Adrenal gland (tissue), 5 donors: ENCODE measurements at regions not wholly inside any gene's neighbourhood (a gene's known extent, or its start where the extent isn't known, plus 50 kb on each side); places are given as distances from the start of the nearest gene placed in this dataset.

Source experiments
- POLR2A ChIP-seq, 2 donors: fragments of 450-650 bp; IDR thresholded peaks; one replicate each; pipeline ENCODE4 v1.6.1; 2017; ENCODE audit warnings: antibody characterized with exemption in 2 of 2, mild to moderate bottlenecking in 2 of 2, moderate library complexity in 1 of 2
- TF ChIP-seq, protein P1 (sequence below), 6 experiments: fragments of 450-650 bp in 4 of 6; fragments of 200-600 bp in 2 of 6; sonication (generic) in 1 of 6; IDR thresholded peaks; 1 replicate in 5 of 6; 2 replicates in 1 of 6; pipeline versions ENCODE4 v1.5.1 to v1.8.0; 2016 to 2021; ENCODE audit warnings: antibody characterized with exemption in 6 of 6, mild to moderate bottlenecking in 2 of 6, moderate library complexity in 1 of 6
- donor health status: DM: no; HTN: no; CAD: no.

DNA sequence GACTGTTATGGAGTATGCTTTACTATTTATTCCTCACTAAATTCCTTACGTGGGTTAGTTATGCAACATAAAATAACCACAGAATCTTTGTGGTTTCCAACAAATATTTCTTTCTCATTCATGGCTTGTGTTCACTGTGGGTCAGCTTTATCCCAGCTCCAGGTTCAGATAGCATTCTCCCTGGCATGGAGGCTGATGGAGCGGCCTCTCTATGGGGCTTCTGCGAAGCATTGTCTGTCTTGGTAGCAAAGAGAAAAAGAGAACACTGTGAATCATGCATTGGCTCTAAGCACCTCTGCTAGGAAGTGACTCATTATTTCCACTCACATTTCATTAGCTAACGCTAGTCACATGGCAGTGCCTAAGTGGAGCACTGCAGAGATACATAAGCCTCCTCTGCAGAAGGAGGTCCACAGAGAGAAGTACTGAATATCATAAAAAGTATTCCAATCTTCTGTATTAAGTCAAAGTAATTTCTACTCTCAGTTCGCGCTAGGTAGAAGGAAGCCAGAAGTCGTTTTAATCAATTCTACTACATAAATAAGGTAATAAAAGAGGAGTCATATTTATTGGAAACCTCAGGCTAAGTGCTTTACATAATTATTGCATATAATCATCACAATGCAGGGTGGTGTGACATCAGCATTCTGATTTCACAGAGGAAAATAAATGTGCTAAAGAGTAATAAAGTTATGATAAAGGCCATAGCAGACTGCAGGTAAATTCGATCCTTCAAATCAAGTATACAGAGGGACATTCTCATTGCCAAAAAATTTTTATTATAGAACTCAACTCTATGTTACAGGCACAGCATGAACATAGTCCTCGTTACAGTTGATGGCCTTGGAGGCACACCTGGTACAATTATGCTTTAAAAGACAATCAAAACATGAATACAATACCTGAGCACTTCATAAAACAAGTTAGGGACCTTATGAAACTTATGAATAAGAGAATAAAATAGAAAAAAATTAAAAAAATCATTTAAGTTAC lies 531.1 kb downstream of the CETN3 start:
- TF ChIP-seq, protein P1, sequence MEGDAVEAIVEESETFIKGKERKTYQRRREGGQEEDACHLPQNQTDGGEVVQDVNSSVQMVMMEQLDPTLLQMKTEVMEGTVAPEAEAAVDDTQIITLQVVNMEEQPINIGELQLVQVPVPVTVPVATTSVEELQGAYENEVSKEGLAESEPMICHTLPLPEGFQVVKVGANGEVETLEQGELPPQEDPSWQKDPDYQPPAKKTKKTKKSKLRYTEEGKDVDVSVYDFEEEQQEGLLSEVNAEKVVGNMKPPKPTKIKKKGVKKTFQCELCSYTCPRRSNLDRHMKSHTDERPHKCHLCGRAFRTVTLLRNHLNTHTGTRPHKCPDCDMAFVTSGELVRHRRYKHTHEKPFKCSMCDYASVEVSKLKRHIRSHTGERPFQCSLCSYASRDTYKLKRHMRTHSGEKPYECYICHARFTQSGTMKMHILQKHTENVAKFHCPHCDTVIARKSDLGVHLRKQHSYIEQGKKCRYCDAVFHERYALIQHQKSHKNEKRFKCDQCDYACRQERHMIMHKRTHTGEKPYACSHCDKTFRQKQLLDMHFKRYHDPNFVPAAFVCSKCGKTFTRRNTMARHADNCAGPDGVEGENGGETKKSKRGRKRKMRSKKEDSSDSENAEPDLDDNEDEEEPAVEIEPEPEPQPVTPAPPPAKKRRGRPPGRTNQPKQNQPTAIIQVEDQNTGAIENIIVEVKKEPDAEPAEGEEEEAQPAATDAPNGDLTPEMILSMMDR (IDR thresholded peaks at IDR 0.05): no peak
- no peak for TF ChIP-seq POLR2A (IDR thresholded peaks at IDR 0.05)
